ENCODE measurements at regions not wholly inside any gene's neighbourhood (a gene's known extent, or its start where the extent isn't known, plus 50 kb on each side); places are given as distances from the start of the nearest gene placed in this dataset.

DNA sequence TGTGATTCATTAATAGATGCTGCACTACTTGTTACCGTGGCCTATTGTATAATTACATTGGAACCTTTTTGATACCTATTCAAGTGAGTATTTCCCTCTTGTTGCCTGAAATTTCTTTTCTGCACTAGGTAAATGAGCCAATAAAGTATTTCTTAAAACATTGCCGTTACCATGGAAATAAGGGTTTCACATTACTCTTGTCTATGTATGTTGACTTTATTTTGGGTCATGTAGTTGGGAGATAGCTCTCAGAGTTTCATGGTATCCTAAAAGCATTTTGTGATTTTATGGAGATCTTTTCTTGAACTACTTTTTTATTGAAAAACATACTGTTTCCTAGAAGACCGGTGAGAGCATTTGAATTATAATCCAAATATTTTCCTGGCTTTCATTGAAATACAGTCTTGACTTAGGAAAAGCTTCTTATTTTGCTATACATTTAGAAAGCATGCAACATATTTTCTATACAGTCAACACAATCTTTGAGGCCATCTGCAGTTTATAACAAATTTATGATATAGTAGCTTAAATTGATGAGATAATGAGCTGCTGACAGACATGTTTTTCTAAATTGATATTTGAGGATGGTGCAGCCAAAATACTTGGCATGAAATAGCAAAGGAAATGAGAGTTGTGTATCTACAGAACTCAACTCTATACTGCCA lies 650.4 kb downstream of the RFPL4B start:
- DNase-seq (ENCODE audit: low read depth), result no peak
- no peak overlapping the region for H3K4me3 ChIP-seq (replicated peaks; ENCODE audit: low read depth, low read length)
- no peak for TF ChIP-seq CTCF (IDR thresholded peaks at IDR 0.05; ENCODE audit: low read length, missing control alignments)

- H3K4me3 ChIP-seq (replicated peaks; ENCODE audit: low read depth, low read length), result no peak overlapping the region
- no peak for TF ChIP-seq CTCF (IDR thresholded peaks at IDR 0.05; ENCODE audit: low read length, missing control alignments)
- DNase-seq (ENCODE audit: low read depth), result no peak
Observed at GRCh38 chr6:113004054-113004453, 656.9 kb downstream of the RFPL4B start.

GRCh38 chr6:113004470-113005270 lies 657.5 kb downstream of the RFPL4B start:
- no peak for DNase-seq (ENCODE audit: low read depth)
- H3K4me3 ChIP-seq (replicated peaks; ENCODE audit: low read depth, low read length), result no peak overlapping the region
- no peak for TF ChIP-seq CTCF (IDR thresholded peaks at IDR 0.05; ENCODE audit: low read length, missing control alignments)

- no peak for DNase-seq (ENCODE audit: low read depth)
- no peak overlapping the region for H3K4me3 ChIP-seq (replicated peaks; ENCODE audit: low read depth, low read length)
- TF ChIP-seq CTCF (IDR thresholded peaks at IDR 0.05; ENCODE audit: low read length, missing control alignments), result no peak
Observed at GRCh38 chr6:113006494-113006893, 659.4 kb downstream of the RFPL4B start.

DNA sequence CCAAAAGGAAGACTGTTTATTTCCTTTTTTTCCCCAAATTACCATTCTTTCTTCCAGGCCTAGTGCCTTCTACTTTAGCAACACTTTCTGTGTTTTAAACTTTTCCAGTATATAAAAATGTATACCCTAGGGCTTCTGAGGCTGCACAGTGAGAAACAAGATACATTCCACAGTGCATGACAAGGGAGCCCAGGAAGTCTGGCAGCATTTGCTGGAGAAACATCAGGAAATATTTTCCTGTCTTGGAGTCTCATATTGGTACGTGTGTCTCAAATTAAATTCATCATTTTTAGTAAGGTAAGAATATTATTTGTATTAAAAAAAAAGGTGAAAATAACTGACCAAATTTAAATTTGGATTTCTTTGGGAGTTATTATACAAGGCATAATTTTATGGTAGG lies 662.6 kb downstream of the RFPL4B start:
- peak; percentile 54 for DNase-seq (ENCODE audit: low read depth)
- H3K4me3 ChIP-seq (replicated peaks; ENCODE audit: low read depth, low read length), result no peak overlapping the region
- TF ChIP-seq CTCF (IDR thresholded peaks at IDR 0.05; ENCODE audit: low read length, missing control alignments), result no peak

DNA sequence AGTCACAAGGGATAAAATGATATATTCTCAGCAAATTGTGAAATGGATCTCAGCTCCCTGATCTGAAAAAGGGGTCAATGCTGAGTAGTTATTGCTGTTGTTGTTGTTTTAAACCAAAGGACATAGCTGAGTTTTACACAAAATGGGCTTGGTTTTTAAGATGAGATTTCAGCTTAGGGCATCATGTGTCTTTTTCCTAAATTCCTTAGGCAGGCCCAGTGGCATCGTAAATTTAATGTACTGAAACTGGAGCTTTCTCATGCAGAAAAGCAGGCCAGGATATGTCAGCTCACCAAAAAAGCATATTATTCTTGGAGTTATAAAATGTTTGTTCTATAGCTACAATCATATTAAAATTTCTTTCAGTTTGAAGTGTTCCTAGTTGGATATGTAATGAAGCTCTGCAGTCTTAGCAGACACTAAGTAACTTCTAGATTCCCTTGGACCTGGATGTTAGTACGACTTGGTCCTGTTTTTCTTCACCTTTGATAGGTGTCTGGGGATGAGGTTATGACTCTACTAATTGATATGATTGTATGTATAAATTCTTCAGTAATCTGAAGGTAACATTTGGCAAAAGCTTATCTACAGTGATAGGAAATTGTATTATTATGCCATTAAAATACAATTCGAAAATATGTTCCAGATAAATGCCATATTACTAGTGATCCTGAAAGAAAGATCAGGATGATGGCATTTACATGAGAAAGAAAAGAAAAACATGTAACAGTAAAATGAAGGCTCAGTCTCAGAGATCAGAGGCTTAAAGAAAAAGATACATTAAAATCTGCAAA lies 663.3 kb downstream of the RFPL4B start:
- no peak for TF ChIP-seq CTCF (IDR thresholded peaks at IDR 0.05; ENCODE audit: low read length, missing control alignments)
- no peak overlapping the region for H3K4me3 ChIP-seq (replicated peaks; ENCODE audit: low read depth, low read length)
- DNase-seq (ENCODE audit: low read depth), result no peak
